ENCODE measurements at regions not wholly inside any gene's neighbourhood (a gene's known extent, or its start where the extent isn't known, plus 50 kb on each side); places are given as distances from the start of the nearest gene placed in this dataset. TPM values are rescaled to one million over a fixed set of nuclear protein-coding genes. Genes with fewer than 3 reads are reported as not detected.
"Not testable (repeated sequence)": the region's sequence is repeated elsewhere in the genome, so short reads cannot be mapped to it uniquely, and the experiment has no call there.

DNA sequence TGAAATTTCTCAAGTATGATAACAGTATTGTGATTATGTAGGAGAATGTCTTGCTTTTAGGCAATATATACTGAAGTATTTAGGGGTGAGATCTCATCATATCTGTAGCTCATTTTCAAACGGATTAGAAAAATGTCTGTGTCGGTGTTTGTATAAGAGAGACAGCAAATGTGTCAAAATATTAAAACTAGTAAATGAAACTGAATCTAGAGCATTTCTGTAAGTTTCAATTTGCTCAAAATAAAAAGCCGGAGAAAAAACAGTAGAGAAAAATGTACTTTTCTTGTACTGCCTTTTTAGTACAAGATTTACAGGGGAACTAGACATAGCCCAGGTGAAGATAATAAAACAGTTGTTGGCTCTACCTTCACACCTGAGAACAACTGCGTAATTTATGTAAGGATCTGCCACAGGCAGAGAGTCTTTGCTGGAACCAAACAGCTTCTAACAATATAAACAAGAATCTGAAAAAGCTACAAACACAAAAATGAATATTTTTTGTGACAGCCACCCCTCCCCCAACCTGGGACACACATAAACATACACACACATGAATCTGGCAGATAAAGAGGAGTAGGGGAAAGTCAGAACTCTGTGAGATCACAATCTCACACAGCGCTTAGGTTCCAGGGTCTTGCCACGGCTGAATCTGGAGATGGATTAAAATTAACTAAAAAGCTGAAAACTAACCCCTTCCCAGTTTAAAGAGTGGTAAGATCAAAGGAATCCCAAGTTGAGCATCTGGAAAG, 153.3 kb downstream of the AVL9 start:
- no peak overlapping the region for H3K4me3 ChIP-seq
- no peaks in the 10 kb centered on the region for H3K9me3 ChIP-seq
- TF ChIP-seq POLR2A (IDR thresholded peaks at IDR 0.05) (no peak), EP300 (IDR thresholded peaks at IDR 0.05) (no peak)
- TF ChIP-seq, protein P1, sequence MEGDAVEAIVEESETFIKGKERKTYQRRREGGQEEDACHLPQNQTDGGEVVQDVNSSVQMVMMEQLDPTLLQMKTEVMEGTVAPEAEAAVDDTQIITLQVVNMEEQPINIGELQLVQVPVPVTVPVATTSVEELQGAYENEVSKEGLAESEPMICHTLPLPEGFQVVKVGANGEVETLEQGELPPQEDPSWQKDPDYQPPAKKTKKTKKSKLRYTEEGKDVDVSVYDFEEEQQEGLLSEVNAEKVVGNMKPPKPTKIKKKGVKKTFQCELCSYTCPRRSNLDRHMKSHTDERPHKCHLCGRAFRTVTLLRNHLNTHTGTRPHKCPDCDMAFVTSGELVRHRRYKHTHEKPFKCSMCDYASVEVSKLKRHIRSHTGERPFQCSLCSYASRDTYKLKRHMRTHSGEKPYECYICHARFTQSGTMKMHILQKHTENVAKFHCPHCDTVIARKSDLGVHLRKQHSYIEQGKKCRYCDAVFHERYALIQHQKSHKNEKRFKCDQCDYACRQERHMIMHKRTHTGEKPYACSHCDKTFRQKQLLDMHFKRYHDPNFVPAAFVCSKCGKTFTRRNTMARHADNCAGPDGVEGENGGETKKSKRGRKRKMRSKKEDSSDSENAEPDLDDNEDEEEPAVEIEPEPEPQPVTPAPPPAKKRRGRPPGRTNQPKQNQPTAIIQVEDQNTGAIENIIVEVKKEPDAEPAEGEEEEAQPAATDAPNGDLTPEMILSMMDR (IDR thresholded peaks at IDR 0.05), result no peak
- H3K27me3 ChIP-seq, result no peaks in the 10 kb centered on the region
- no peaks in the 10 kb centered on the region for H3K36me3 ChIP-seq
- H3K4me1 ChIP-seq, result no peaks in the 10 kb centered on the region
- H3K27ac ChIP-seq, result no peak overlapping the region
- WGBS, 2 donors, result 83 to 85% methylated on average over 6 of the region's 6 CpGs
- DNase-seq (ENCODE audit: low spot score in 2 of 2), result no peak

- not testable (repeated sequence) for H3K36me3 ChIP-seq; H3K4me3 ChIP-seq; H3K9me3 ChIP-seq; H3K27me3 ChIP-seq; H3K4me1 ChIP-seq; DNase-seq (ENCODE audit: low spot score in 2 of 2); H3K27ac ChIP-seq
- 90 to 91% methylated on average over 2 of the region's 2 CpGs for WGBS, 2 donors
Measured at GRCh38 chr7:32645255-32645654, 150.0 kb downstream of the AVL9 start.

DNA sequence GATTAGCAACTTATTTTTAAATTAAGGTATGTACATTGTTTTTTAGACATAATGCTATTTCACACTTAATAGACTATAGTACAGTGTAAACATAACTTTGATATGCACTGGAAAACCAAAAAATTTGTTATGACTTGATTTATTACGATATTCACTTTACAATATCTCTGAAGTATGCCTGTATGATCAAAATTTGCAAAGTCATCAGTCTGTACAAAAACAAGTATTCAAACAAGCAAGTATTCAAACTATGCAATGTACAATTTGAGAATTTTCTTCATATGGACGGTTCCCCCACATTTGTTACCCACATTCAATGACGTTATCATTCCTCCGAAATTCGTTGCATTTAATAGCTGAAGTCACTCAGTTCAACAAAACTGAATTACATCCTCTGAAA, 147.9 kb downstream of the AVL9 start:
- no peaks in the 10 kb centered on the region for H3K4me1 ChIP-seq
- no peaks in the 10 kb centered on the region for H3K9me3 ChIP-seq
- H3K4me3 ChIP-seq, result no peak overlapping the region
- no peak overlapping the region for H3K27ac ChIP-seq
- 69 to 70% methylated on average over 5 of the region's 5 CpGs for WGBS, 2 donors
- no peak for TF ChIP-seq POLR2A (IDR thresholded peaks at IDR 0.05)
- TF ChIP-seq EP300 (IDR thresholded peaks at IDR 0.05), result no peak
- TF ChIP-seq, protein P1 (IDR thresholded peaks at IDR 0.05), result no peak
- no peak for DNase-seq (ENCODE audit: low spot score in 2 of 2)
- H3K36me3 ChIP-seq, result peaks cover 0 to 8% (median 0%) of the 10 kb centered on the region in 3 donors
- H3K27me3 ChIP-seq, result no peaks in the 10 kb centered on the region

DNA sequence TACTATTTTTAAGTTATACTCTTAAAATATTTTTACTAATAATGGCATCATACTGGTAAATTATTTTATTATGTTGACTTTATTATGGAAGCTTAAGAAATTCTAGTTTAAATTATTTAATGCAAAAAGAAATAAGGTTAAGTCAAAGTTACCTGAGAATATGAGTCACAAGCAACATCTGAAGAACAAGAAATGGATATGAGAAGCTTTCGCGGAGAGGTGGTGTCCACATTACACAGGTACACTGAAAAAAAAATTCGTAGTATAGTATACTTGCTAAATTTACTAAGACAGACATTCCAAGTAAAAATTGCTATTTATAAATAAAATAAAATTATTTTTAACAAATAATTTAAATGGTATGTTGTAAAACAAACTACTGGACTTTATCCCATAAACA, 143.8 kb downstream of the AVL9 start:
- DNase-seq (ENCODE audit: low spot score in 2 of 2), result no peak
- TF ChIP-seq, protein P1 (IDR thresholded peaks at IDR 0.05), result no peak
- TF ChIP-seq EP300 (IDR thresholded peaks at IDR 0.05) (no peak), POLR2A (IDR thresholded peaks at IDR 0.05) (no peak)
- Histone ChIP-seq H3K4me3 (no peak overlapping the region), H3K4me1 (no peaks in the 10 kb centered on the region), H3K27ac (no peak overlapping the region), H3K9me3 (peaks cover 0 to 5% (median 0%) of the 10 kb centered on the region in 4 donors), H3K27me3 (no peaks in the 10 kb centered on the region), H3K36me3 (peaks cover 0 to 20% (median 0%) of the 10 kb centered on the region in 3 donors)
- 87 to 92% methylated on average over 3 of the region's 3 CpGs for WGBS, 2 donors

GRCh38 chr7:32638479-32639121, 143.3 kb downstream of the AVL9 start:
- peaks cover 0 to 20% (median 0%) of the 10 kb centered on the region in 3 donors for H3K36me3 ChIP-seq
- H3K4me1 ChIP-seq; DNase-seq (ENCODE audit: low spot score in 2 of 2); H3K27me3 ChIP-seq; H3K27ac ChIP-seq; H3K9me3 ChIP-seq; H3K4me3 ChIP-seq: not testable (repeated sequence)
- 70 to 79% methylated on average over 1 of the region's 1 CpG for WGBS, 2 donors

Small RNA genes in the stretch of these regions (small RNA-seq; reads per million reads assigned to genes)
- not detected for gene AC018645.1
- gene MIR550A2, result not detected
- not detected for gene RF00322
